H1 (cell line): ENCODE measurements at regions not wholly inside any gene's neighbourhood (a gene's known extent, or its start where the extent isn't known, plus 50 kb on each side); places are given as distances from the start of the nearest gene placed in this dataset.

Source experiments
- CBX5 ChIP-seq: fragments of 300-800, 300-1000 bp; sonication (generic); IDR thresholded peaks from 2 replicates; pipeline ENCODE4 v1.7.1; 2016; ENCODE audit warnings: antibody characterized with exemption, low read length, low read depth
- CHD2 ChIP-seq: IDR thresholded peaks from 2 replicates; pipeline ENCODE4 v1.6.1; 2012; ENCODE audit warnings: low read length, improper control_type of control experiment
- EZH2 ChIP-seq: fragments of 200-600 bp; sonication (generic); IDR thresholded peaks from 2 replicates; pipeline ENCODE4 v1.7.1; 2012; ENCODE audit warnings: low read depth, mild to moderate bottlenecking, moderate library complexity, low read length, inconsistent platforms; ENCODE audit not compliant: severe bottlenecking
- RNF2 ChIP-seq: fragments of 200-900, 300-1000 bp; sonication (generic); IDR thresholded peaks from 2 replicates; pipeline ENCODE4 v1.7.1; 2016; ENCODE audit warnings: borderline replicate concordance, low read depth, mild to moderate bottlenecking, antibody characterized with exemption, low read length; ENCODE audit not compliant: poor library complexity, severe bottlenecking; ENCODE audit errors: missing control alignments
- SRF ChIP-seq: IDR thresholded peaks from 2 replicates; pipeline ENCODE4 v1.6.1; 2011; ENCODE audit warnings: mild to moderate bottlenecking, low read depth, low read length, moderate library complexity
- TEAD4 ChIP-seq: IDR thresholded peaks from 2 replicates; pipeline ENCODE4 v1.6.1; 2012; ENCODE audit warnings: low read depth, low read length, inconsistent platforms, mixed read lengths
- TF ChIP-seq, protein P1 (sequence below), 3 experiments: IDR thresholded peaks; 1 replicate in 2 of 3; 2 replicates in 1 of 3; pipeline versions ENCODE4 v1.5.1 to v1.6.1; 2011; ENCODE audit warnings: low read length in 3 of 3, mild to moderate bottlenecking in 3 of 3, inconsistent platforms in 2 of 3, low read depth in 1 of 3, moderate library complexity in 1 of 3; ENCODE audit not compliant: insufficient read depth in 1 of 3; ENCODE audit errors: control extremely low read depth in 1 of 3
- TF ChIP-seq, protein P2 (sequence below): IDR thresholded peaks from 2 replicates; pipeline ENCODE4 v1.6.1; 2012; ENCODE audit warnings: inconsistent platforms

DNA sequence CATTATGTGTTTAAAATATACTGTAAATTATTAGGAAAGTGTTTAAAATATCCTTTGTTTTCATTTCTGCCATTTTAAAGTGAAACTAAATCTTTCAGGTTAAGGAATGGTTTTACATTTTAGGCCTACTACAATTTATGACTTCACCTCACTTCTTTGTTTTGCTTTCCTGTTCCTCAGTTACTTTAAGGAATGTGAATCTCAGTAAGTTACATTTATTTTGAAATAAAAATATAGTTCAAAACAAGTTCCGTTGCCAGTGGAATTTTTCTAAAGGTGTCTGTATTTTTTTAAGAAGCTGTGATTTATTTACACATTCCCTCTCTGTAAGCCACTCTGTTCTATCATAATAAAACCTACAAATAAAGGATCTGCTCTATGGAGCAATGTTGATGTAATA lies 630.9 kb upstream of the AGTR1 start:
- TF ChIP-seq TEAD4: no peak
- TF ChIP-seq EZH2: no peak
- TF ChIP-seq CBX5: no peak
- no peak for TF ChIP-seq SRF
- TF ChIP-seq, protein P1, sequence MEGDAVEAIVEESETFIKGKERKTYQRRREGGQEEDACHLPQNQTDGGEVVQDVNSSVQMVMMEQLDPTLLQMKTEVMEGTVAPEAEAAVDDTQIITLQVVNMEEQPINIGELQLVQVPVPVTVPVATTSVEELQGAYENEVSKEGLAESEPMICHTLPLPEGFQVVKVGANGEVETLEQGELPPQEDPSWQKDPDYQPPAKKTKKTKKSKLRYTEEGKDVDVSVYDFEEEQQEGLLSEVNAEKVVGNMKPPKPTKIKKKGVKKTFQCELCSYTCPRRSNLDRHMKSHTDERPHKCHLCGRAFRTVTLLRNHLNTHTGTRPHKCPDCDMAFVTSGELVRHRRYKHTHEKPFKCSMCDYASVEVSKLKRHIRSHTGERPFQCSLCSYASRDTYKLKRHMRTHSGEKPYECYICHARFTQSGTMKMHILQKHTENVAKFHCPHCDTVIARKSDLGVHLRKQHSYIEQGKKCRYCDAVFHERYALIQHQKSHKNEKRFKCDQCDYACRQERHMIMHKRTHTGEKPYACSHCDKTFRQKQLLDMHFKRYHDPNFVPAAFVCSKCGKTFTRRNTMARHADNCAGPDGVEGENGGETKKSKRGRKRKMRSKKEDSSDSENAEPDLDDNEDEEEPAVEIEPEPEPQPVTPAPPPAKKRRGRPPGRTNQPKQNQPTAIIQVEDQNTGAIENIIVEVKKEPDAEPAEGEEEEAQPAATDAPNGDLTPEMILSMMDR (IDR thresholded peaks at IDR 0.05; ENCODE audit: control extremely low read depth in 1 of 3, insufficient read depth in 1 of 3, low read depth in 1 of 3, low read length in 3 of 3): no peak
- TF ChIP-seq RNF2: no peak
- TF ChIP-seq, protein P2, sequence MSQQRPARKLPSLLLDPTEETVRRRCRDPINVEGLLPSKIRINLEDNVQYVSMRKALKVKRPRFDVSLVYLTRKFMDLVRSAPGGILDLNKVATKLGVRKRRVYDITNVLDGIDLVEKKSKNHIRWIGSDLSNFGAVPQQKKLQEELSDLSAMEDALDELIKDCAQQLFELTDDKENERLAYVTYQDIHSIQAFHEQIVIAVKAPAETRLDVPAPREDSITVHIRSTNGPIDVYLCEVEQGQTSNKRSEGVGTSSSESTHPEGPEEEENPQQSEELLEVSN: no peak
- no peak for TF ChIP-seq CHD2
